H1 (cell line): ENCODE measurements at regions not wholly inside any gene's neighbourhood (a gene's known extent, or its start where the extent isn't known, plus 50 kb on each side); places are given as distances from the start of the nearest gene placed in this dataset.
"Not testable (repeated sequence)": the region's sequence is repeated elsewhere in the genome, so short reads cannot be mapped to it uniquely, and the experiment has no call there.

Source experiments
- CTCF ChIA-PET: fragments of 300-600 bp; sonication (Branson Sonifier 250); formaldehyde crosslinking; loops from one replicate; lab custom pipeline; 2021; ENCODE audit not compliant: partially characterized antibody; lab: Charles Lee
- POLR2A ChIA-PET: fragments of 300-600 bp; sonication (Branson Sonifier 250); formaldehyde crosslinking; loops from one replicate; lab custom pipeline; 2021; ENCODE audit warnings: inconsistent platforms; ENCODE audit not compliant: partially characterized antibody; lab: Charles Lee
- DNase-seq, 2 experiments: peaks; one replicate each; pipeline versions ENCODE4 v3.0.0 to v3.0.0-alpha.2; 2010 to 2022; ENCODE audit warnings: low spot score in 2 of 2, low read depth in 1 of 2, mixed read lengths in 1 of 2
- FAIRE-seq: peaks from 2 replicates; lab custom pipeline; 2011; peaks lifted over from hg19 to GRCh38; lab: Jason Lieb, UNC
- H2AFZ ChIP-seq: 2 replicates; pipeline ENCODE4 v1.8.1; 2012; ENCODE audit warnings: low read length, inconsistent platforms
- H2AK5ac ChIP-seq: 2 replicates; pipeline ENCODE4 v1.6.1; 2013; ENCODE audit warnings: low read depth, low read length
- H2BK120ac ChIP-seq: replicated peaks from 2 replicates; pipeline ENCODE3; 2013; ENCODE audit warnings: low read depth, low read length, inconsistent platforms
- H2BK12ac ChIP-seq: 2 replicates; pipeline ENCODE4 v1.6.1; 2013; ENCODE audit warnings: low read depth, low read length
- H2BK15ac ChIP-seq: 2 replicates; pipeline ENCODE4 v1.6.1; 2013; ENCODE audit warnings: low read length
- H2BK20ac ChIP-seq: 2 replicates; pipeline ENCODE4 v1.6.1; 2013; ENCODE audit warnings: low read length
- H2BK5ac ChIP-seq: 2 replicates; pipeline ENCODE4 v1.6.1; 2013; ENCODE audit warnings: low read depth, low read length
- H3K14ac ChIP-seq: 2 replicates; pipeline ENCODE4 v1.6.1; 2013; ENCODE audit warnings: inconsistent platforms; ENCODE audit not compliant: insufficient read length
- H3K18ac ChIP-seq: 2 replicates; pipeline ENCODE4 v1.6.1; 2013; ENCODE audit warnings: low read length; ENCODE audit errors: extremely low read depth
- H3K23ac ChIP-seq: 2 replicates; pipeline ENCODE4 v1.6.1; 2013; ENCODE audit warnings: inconsistent platforms; ENCODE audit not compliant: insufficient read length
- H3K23me2 ChIP-seq: 2 replicates; pipeline ENCODE4 v1.6.1; 2013; ENCODE audit warnings: low read depth, low read length
- H3K27ac ChIP-seq: 2 replicates; pipeline ENCODE4 v1.6.1; 2011; ENCODE audit warnings: low read depth, low read length, inconsistent platforms
- H3K27me3 ChIP-seq, 4 experiments: replicated peaks in 1 of 4; 1 replicate in 1 of 4; 2 replicates in 3 of 4; pipeline versions ENCODE4 v1.6.1 to v1.8.1; 2011 to 2013; ENCODE audit warnings: low read length in 3 of 4, mild to moderate bottlenecking in 3 of 4, inconsistent platforms in 2 of 4, mixed read lengths in 2 of 4, moderate library complexity in 1 of 4; ENCODE audit not compliant: control insufficient read depth in 3 of 4, insufficient read depth in 3 of 4; ENCODE audit errors: extremely low read depth in 1 of 4
- H3K36me3 ChIP-seq, 4 experiments: 2 replicates each; pipeline versions ENCODE4 v1.6.1 to v1.8.1; 2011 to 2013; ENCODE audit warnings: mild to moderate bottlenecking in 4 of 4, low read length in 3 of 4, moderate library complexity in 2 of 4, control low read depth in 1 of 4, inconsistent platforms in 1 of 4; ENCODE audit not compliant: insufficient read depth in 4 of 4, control insufficient read depth in 2 of 4
- H3K4ac ChIP-seq: replicated peaks from 2 replicates; pipeline ENCODE3; 2013; ENCODE audit warnings: low read length, low read depth, mixed read lengths, inconsistent platforms; ENCODE audit not compliant: insufficient read length
- H3K4me1 ChIP-seq, 4 experiments: replicated peaks in 1 of 4; 1 replicate in 1 of 4; 2 replicates in 3 of 4; pipeline versions ENCODE4 v1.6.1 to v1.8.1; 2011 to 2013; ENCODE audit warnings: low read length in 3 of 4, inconsistent platforms in 2 of 4, mixed read lengths in 1 of 4; ENCODE audit not compliant: insufficient read depth in 4 of 4, control insufficient read depth in 3 of 4
- H3K4me2 ChIP-seq, 2 experiments: 2 replicates each; pipeline versions ENCODE4 v1.6.1 to v1.8.1; 2011 to 2013; ENCODE audit warnings: low read depth in 2 of 2, low read length in 2 of 2, control low read depth in 1 of 2, inconsistent platforms in 1 of 2, mild to moderate bottlenecking in 1 of 2; ENCODE audit not compliant: insufficient read depth in 1 of 2
- H3K4me3 ChIP-seq, 4 experiments: fragments of 200-600, 300-600 bp in 1 of 4; sonication (generic), shearing (Covaris generic), sonication (Bioruptor Twin) in 1 of 4; 2 replicates each; pipeline versions ENCODE4 v1.5.1 to v1.8.1; 2011 to 2016; ENCODE audit warnings: low read length in 4 of 4, low read depth in 3 of 4, control low read depth in 2 of 4, inconsistent platforms in 2 of 4, mild to moderate bottlenecking in 2 of 4, mixed read lengths in 1 of 4, moderate library complexity in 1 of 4; ENCODE audit not compliant: insufficient read depth in 2 of 4; ENCODE audit errors: extremely low read depth in 1 of 4
- H3K56ac ChIP-seq: replicated peaks from 2 replicates; pipeline ENCODE3; 2013; ENCODE audit warnings: low read depth, mild to moderate bottlenecking, mixed read lengths, low read length, inconsistent platforms; ENCODE audit not compliant: insufficient read length
- H3K79me1 ChIP-seq: 2 replicates; pipeline ENCODE4 v1.6.1; 2013; ENCODE audit warnings: low read depth, low read length, control low read depth
- H3K79me2 ChIP-seq, 2 experiments: 2 replicates each; pipeline versions ENCODE4 v1.6.1 to v1.8.1; 2012 to 2013; ENCODE audit warnings: low read length in 2 of 2, mild to moderate bottlenecking in 2 of 2, inconsistent platforms in 1 of 2; ENCODE audit not compliant: insufficient read depth in 2 of 2, control insufficient read depth in 1 of 2
- H3K9ac ChIP-seq, 4 experiments: replicated peaks in 1 of 4; 1 replicate in 1 of 4; 2 replicates in 3 of 4; pipeline versions ENCODE4 v1.6.1 to v1.8.1; 2011 to 2013; ENCODE audit warnings: low read depth in 3 of 4, low read length in 3 of 4, control low read depth in 2 of 4, mild to moderate bottlenecking in 2 of 4, moderate library complexity in 2 of 4, inconsistent platforms in 1 of 4; ENCODE audit errors: extremely low read depth in 1 of 4
- H3K9me3 ChIP-seq, 2 experiments: 2 replicates each; pipeline versions ENCODE4 v1.6.1 to v1.8.1; 2012 to 2013; ENCODE audit warnings: mild to moderate bottlenecking in 2 of 2, moderate library complexity in 2 of 2, control low read depth in 1 of 2, inconsistent platforms in 1 of 2, low read depth in 1 of 2, low read length in 1 of 2, mixed read lengths in 1 of 2; ENCODE audit not compliant: insufficient read depth in 2 of 2
- H4K20me1 ChIP-seq, 2 experiments: replicated peaks in 1 of 2; 2 replicates each; pipeline versions ENCODE3 to v1.8.1; 2011 to 2013; ENCODE audit warnings: inconsistent platforms in 2 of 2, low read length in 2 of 2, mild to moderate bottlenecking in 1 of 2; ENCODE audit not compliant: insufficient read depth in 2 of 2, control insufficient read depth in 1 of 2
- H4K5ac ChIP-seq: 2 replicates; pipeline ENCODE4 v1.6.1; 2013; ENCODE audit warnings: low read length, low read depth, mixed read lengths, inconsistent platforms; ENCODE audit not compliant: insufficient read length
- H4K8ac ChIP-seq: 2 replicates; pipeline ENCODE4 v1.8.0; 2013; ENCODE audit warnings: mild to moderate bottlenecking, moderate library complexity, low read length, inconsistent platforms; ENCODE audit not compliant: insufficient read depth; ENCODE audit errors: extremely low read depth
- H4K91ac ChIP-seq: replicated peaks from 2 replicates; pipeline ENCODE3; 2013; ENCODE audit warnings: low read length, mixed read lengths, inconsistent platforms; ENCODE audit not compliant: insufficient read length
- WGBS, 2 experiments: shearing (Covaris generic) in 1 of 2; methylation state at CpG; one replicate each; pipeline versions ENCODE4 v1.1.6 to v1.1.7; 2013 to 2015; ENCODE audit warnings: low lambda C conversion rate in 2 of 2, mixed read lengths in 2 of 2, inconsistent platforms in 1 of 2, low coverage in 1 of 2, missing lambda C conversion rate in 1 of 2; ENCODE audit not compliant: insufficient replicate concordance in 2 of 2, insufficient coverage in 1 of 2, insufficient read length in 1 of 2; ENCODE audit errors: extremely low coverage in 1 of 2, missing lambda C conversion rate in 1 of 2; 5-methylcytosine and 5-hydroxymethylcytosine counted together

- H3K4ac ChIP-seq, POLR2A ChIA-PET, H3K56ac ChIP-seq, H4K20me1 ChIP-seq, H4K91ac ChIP-seq, H2BK12ac ChIP-seq, H3K27me3 ChIP-seq, H3K79me2 ChIP-seq, H3K23ac ChIP-seq, H2AFZ ChIP-seq, H3K79me1 ChIP-seq, DNase-seq, H3K18ac ChIP-seq, H3K4me3 ChIP-seq, H2BK5ac ChIP-seq, CTCF ChIA-PET, H3K4me2 ChIP-seq, FAIRE-seq, H2BK15ac ChIP-seq, H3K9me3 ChIP-seq, H2BK120ac ChIP-seq, H3K23me2 ChIP-seq, H3K9ac ChIP-seq, H2BK20ac ChIP-seq, H3K27ac ChIP-seq, H2AK5ac ChIP-seq, H4K5ac ChIP-seq, H3K14ac ChIP-seq, H4K8ac ChIP-seq: not testable (repeated sequence)
- WGBS, 2 experiments = 94% methylated on average over 5 of the region's 5 CpGs; no CpG with 5 or more reads in 1 of the 2 experiments
- Histone ChIP-seq H3K36me3 (peaks cover 0 to 11% (median 0%) of the 10 kb centered on the region in 4 experiments; a peak in 1 of 8 replicates), H3K4me1 (peaks cover 2 to 13% (median 9%) of the 10 kb centered on the region in 4 experiments; a peak in 6 of 7 replicates)
Observed at GRCh38 chr4:42288876-42289275, 108.4 kb upstream of the SHISA3 start.

DNA sequence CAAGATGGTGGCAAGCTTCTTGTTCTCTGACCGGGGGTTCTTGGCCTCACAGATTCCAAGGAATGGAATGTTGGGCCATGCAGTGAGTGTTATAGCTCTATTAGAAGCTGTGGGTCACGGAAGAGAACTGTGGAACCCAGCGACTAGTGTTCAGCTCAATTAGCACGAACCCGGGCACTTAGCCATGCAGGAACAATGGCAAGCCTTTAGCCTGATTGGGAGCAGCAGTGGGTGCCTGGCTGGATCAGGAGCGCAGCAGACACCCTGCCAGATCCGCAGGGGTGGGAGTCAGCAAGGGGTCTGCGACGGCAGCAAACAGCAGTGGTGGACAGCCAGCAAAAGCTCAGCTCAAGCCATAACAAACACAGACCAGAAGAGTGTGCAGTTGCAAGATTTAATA, 105.1 kb upstream of the SHISA3 start:
- not testable (repeated sequence) for H2AFZ ChIP-seq, H3K56ac ChIP-seq, H3K4me3 ChIP-seq, H4K20me1 ChIP-seq, H3K14ac ChIP-seq, H4K8ac ChIP-seq, H3K23me2 ChIP-seq, H3K79me2 ChIP-seq, H3K79me1 ChIP-seq, FAIRE-seq, H3K27ac ChIP-seq, H3K4ac ChIP-seq, H3K23ac ChIP-seq, H3K9me3 ChIP-seq, H2BK15ac ChIP-seq, H4K5ac ChIP-seq, H3K9ac ChIP-seq, H3K27me3 ChIP-seq, DNase-seq, H3K36me3 ChIP-seq
- H3K4me2 ChIP-seq = 0 out of 4 replicates have a peak overlapping the region, but pooled peaks of 1 of the 2 experiments have one; percentile 9
- H3K18ac ChIP-seq = peak overlapping the region; percentile 88
- peak overlapping the region; percentile 90 for H2AK5ac ChIP-seq
- CTCF ChIA-PET = interaction anchor here (1.0 to 4.1 kb wide), 7 partner anchors 10 to 226 kb away, joined by 3 to 56 read pairs (median 3); no protein-coding TSS in a partner anchor
- peak overlapping the region; percentile 54 for H4K91ac ChIP-seq
- peaks cover 6 to 22% (median 17%) of the 10 kb centered on the region in 4 experiments; a peak in 6 of 7 replicates for H3K4me1 ChIP-seq
- peak overlapping the region; percentile 85; the same call in 1 of the 2 replicates for H2BK5ac ChIP-seq
- POLR2A ChIA-PET = interaction anchor here (1.0 to 1.2 kb wide), 3 partner anchors 8 to 26 kb away, joined by 3 read pairs; no protein-coding TSS in a partner anchor
- 95% methylated on average over 9 of the region's 9 CpGs; no CpG with 5 or more reads in 1 of the 2 experiments for WGBS, 2 experiments
- H2BK12ac ChIP-seq = peak overlapping the region; percentile 68
- peak overlapping the region; percentile 90; the same call in 1 of the 2 replicates for H2BK20ac ChIP-seq
- H2BK120ac ChIP-seq = peak overlapping the region; percentile 33
